Heart right ventricle (tissue), 16 donors: ENCODE measurements at regions not wholly inside any gene's neighbourhood (a gene's known extent, or its start where the extent isn't known, plus 50 kb on each side); places are given as distances from the start of the nearest gene placed in this dataset.

ENCODE experiments used
- ATAC-seq, 8 donors: fragments of 200-7000 bp; cut with Tn5 transposase; one replicate each; pipeline ENCODE4 v1.9.1; 2020; ENCODE audit warnings: mild to moderate bottlenecking in 8 of 8, moderate library complexity in 8 of 8, moderate number of reproducible peaks in 1 of 8
- DNase-seq, 2 donors: peaks; one replicate each; pipeline ENCODE4 v3.0.0-alpha.2; 2020
- H3K27ac ChIP-seq, 10 donors: fragments of 200-600 bp; sonication (generic) in 2 of 10; one replicate each; pipeline versions ENCODE4 v1.5.0 to v1.8.0; 2020 to 2022; ENCODE audit warnings: mild to moderate bottlenecking in 3 of 10
- H3K27me3 ChIP-seq, 7 donors: fragments of 200-600 bp; one replicate each; pipeline ENCODE4 v1.8.0; 2021 to 2022; ENCODE audit warnings: mild to moderate bottlenecking in 2 of 7
- H3K36me3 ChIP-seq, 9 donors: fragments of 200-600 bp; sonication (generic) in 1 of 9; one replicate each; pipeline versions ENCODE4 v1.5.0 to v1.8.0; 2020 to 2022; ENCODE audit warnings: mild to moderate bottlenecking in 2 of 9
- H3K4me1 ChIP-seq, 9 donors: fragments of 200-600 bp; sonication (generic) in 1 of 9; one replicate each; pipeline versions ENCODE4 v1.5.0 to v1.8.0; 2020 to 2022; ENCODE audit warnings: mild to moderate bottlenecking in 4 of 9
- H3K4me3 ChIP-seq, 10 donors: fragments of 200-600 bp; sonication (generic) in 2 of 10; one replicate each; pipeline versions ENCODE4 v1.5.0 to v1.8.0; 2020 to 2022; ENCODE audit warnings: mild to moderate bottlenecking in 7 of 10, moderate library complexity in 2 of 10
- H3K9me3 ChIP-seq, 11 donors: fragments of 200-600 bp in 10 of 11; sonication (generic) in 2 of 11; one replicate each; pipeline versions ENCODE4 v1.5.0 to v1.8.0; 2013 to 2022; ENCODE audit warnings: mild to moderate bottlenecking in 2 of 11, control low read depth in 1 of 11, moderate library complexity in 1 of 11
- CTCF ChIP-seq, 9 donors: fragments of 200-600 bp; sonication (generic) in 2 of 9; IDR thresholded peaks; one replicate each; pipeline versions ENCODE4 v1.5.0 to v1.8.0; 2021 to 2022; ENCODE audit warnings: antibody characterized with exemption in 9 of 9, mild to moderate bottlenecking in 5 of 9, moderate library complexity in 1 of 9
- WGBS, 2 donors: extraction: QIAGEN DNeasy Blood & Tissue Kit; methylation state at CpG; one replicate each; pipeline ENCODE4 v1.1.7; 2013; ENCODE audit warnings: inconsistent platforms in 1 of 2; 5-methylcytosine and 5-hydroxymethylcytosine counted together
- intact Hi-C, 10 donors: fragments of 100-400 bp; cut with DNase I; formaldehyde crosslinking; loops; one replicate each; pipeline versions ENCODE4 v1.11.1 to v1.14.2; 2022
- donor health status: Arrhythmogenic right ventricular cardiomyopathy.
- donor health status: ischemic (EF 13 %, LVEDD 7.1; RV severe dilation, severe dysfunction).
- donor health status: healthy with polysubstance abuse.
- donor health status: DM: no; HTN: yes; CAD: no.
- donor health status: DM: no; HTN: no; CAD: no.
- donor health status: ischemic (EF 25% LVEDD 6.9; RV normal size, moderate dysfunction).
- donor health status: ischemic (EF 25% LVEDD 5.7; RV mildly dilated, moderate dysfunction).
- donor health status: healthy.
- donor health status: DM: yes; HTN: yes; CAD: no.
- donor health status: Ischemic cardiomyopathy.
- donor health status: ischemic (EF 35%, LVEDD 5.7; RV mildly dilated, moderate dysfunction).
- donor health status: nonischemic (EF 11% LVEDD 7.7; RV severe dilation, severe dysfunction).
- donor health status: DM: yes; HTN: yes; CAD: no.
- donor health status: PGD.
- donor health status: ischemic (EF 29% LVEDD 5.4; RV normal size, mild dysfunction).
- donor health status: nonischemic (EF 23%, LVEDD 6.1; RV moderate dilation, normal function).

DNA sequence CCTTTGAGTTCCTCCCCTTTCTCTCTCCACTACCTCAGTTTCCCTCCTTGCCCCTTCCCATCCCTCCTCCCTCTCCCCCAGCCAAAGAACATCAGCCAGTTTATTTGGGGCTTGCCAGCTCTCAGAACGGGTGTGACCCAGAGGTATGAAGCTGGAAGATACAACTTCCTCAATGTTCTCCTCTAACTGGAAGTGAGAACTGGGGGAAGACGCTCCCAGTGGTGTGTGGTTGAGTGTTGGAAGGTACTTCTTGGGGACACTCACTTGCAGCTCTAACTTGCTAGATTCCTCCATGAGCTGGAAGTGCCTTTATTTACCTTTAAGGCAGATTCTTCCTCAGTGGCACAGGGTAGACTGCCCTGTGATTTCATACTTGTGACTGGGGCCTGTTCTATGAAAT lies 110.5 kb upstream of the HABP2 start:
- no peak overlapping the region for H3K4me3 ChIP-seq
- 71 to 82% methylated on average over 2 of the region's 2 CpGs for WGBS, 2 donors
- no peak overlapping the region for H3K27ac ChIP-seq
- H3K4me1 ChIP-seq, result peaks cover 0 to 5% (median 0%) of the 10 kb centered on the region in 9 donors
- DNase-seq, result no peak
- no peak for ATAC-seq
- peaks cover 0 to 4% (median 0%) of the 10 kb centered on the region in 7 donors for H3K27me3 ChIP-seq
- no peaks in the 10 kb centered on the region for H3K36me3 ChIP-seq
- intact Hi-C loops, result no loop called here
- no peak for TF ChIP-seq CTCF (IDR thresholded peaks at IDR 0.05)
- no peaks in the 10 kb centered on the region for H3K9me3 ChIP-seq

DNA sequence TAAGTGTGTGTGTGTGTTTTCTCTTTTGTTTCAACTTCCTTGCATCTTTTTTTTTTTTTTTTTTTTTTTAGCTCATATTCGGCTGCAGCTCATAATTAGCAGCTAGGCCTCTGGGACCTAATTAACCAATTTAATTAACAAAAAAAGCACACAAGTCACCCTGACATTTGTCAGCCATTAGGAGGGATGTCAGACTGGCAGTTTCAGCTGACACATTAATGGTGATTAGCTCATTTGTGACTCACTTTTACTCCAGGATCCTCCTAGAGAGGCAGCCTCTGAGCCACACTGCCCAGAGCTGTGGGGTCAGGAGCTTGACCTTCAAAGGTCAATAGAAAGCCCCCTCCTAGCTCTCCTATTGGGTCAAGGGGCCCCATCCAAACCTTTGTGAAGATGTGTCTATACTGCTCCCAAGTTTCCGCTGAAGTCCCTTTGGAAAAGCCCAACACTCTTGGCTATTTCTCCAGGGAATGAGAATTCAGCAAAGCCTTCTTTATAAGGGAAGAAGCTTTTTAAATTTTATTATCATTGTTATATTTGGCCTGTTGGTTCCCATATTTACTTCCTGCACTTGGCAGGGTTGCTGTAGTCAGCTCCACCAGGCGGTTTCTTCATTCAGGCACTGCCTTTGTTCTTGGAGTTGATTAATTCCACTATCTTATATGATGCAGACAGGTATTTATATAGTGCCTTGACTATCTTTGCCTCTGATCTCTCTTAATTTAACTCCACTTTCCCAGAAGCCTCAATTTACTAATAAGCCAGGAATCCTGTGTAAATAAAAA lies 109.5 kb upstream of the HABP2 start:
- no peak for DNase-seq
- peaks cover 0 to 5% (median 0%) of the 10 kb centered on the region in 9 donors for H3K4me1 ChIP-seq
- intact Hi-C loops, result no loop called here
- no peak for TF ChIP-seq CTCF (IDR thresholded peaks at IDR 0.05)
- WGBS, 2 donors, result 74 to 81% methylated on average over 3 of the region's 3 CpGs
- peaks cover 0 to 4% (median 0%) of the 10 kb centered on the region in 7 donors for H3K27me3 ChIP-seq
- H3K36me3 ChIP-seq, result no peaks in the 10 kb centered on the region
- no peak for ATAC-seq
- no peak overlapping the region for H3K27ac ChIP-seq
- H3K9me3 ChIP-seq, result no peaks in the 10 kb centered on the region
- no peak overlapping the region for H3K4me3 ChIP-seq

- Histone ChIP-seq H3K36me3 (no peaks in the 10 kb centered on the region), H3K4me1 (peaks cover 0 to 5% (median 0%) of the 10 kb centered on the region in 9 donors), H3K4me3 (no peak overlapping the region), H3K27ac (no peak overlapping the region), H3K9me3 (no peaks in the 10 kb centered on the region), H3K27me3 (peaks cover 0 to 8% (median 0%) of the 10 kb centered on the region in 7 donors)
- TF ChIP-seq CTCF (IDR thresholded peaks at IDR 0.05), result no peak
- intact Hi-C loops, result loop anchor here in 1 of 10 donors (1.0 kb wide), 1 partner anchor 10 kb away; no protein-coding TSS in a partner anchor
- WGBS, 2 donors, result 84 to 87% methylated on average over 3 of the region's 3 CpGs
- no peak for DNase-seq
- ATAC-seq, result no peak
Measured at GRCh38 chr10:113444766-113445365, 108.0 kb upstream of the HABP2 start.

DNA sequence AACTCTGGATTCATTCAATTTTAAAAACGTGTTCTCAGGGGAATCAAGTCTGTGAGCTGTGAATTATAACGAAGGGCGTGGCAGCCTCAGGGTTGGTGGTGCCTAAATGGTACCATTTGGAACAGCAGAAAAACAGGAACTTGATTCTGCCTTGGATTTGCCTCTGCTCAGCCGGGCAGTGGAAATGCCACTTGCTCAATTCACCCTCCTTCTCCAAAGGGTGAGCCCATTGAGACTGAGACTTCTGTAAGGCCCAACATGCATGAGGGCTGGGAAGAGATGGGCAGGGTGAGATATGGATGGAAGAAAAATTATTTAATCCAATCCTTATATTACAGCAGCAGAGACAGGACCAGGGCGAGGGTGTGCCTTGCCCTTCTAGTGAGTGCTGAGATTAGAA lies 107.1 kb upstream of the HABP2 start:
- no peak for TF ChIP-seq CTCF (IDR thresholded peaks at IDR 0.05)
- no peak overlapping the region for H3K27ac ChIP-seq
- H3K36me3 ChIP-seq, result no peaks in the 10 kb centered on the region
- intact Hi-C loops, result no loop called here
- ATAC-seq, result no peak
- no peaks in the 10 kb centered on the region for H3K9me3 ChIP-seq
- H3K4me1 ChIP-seq, result peaks cover 0 to 5% (median 0%) of the 10 kb centered on the region in 9 donors
- no peak overlapping the region for H3K4me3 ChIP-seq
- 85 to 86% methylated on average over 5 of the region's 5 CpGs for WGBS, 2 donors
- peaks cover 0 to 8% (median 0%) of the 10 kb centered on the region in 7 donors for H3K27me3 ChIP-seq
- no peak for DNase-seq
